Activated CD4-positive, CD25-positive, alpha-beta regulatory T cell (primary cell): ENCODE measurements at regions not wholly inside any gene's neighbourhood (a gene's known extent, or its start where the extent isn't known, plus 50 kb on each side); places are given as distances from the start of the nearest gene placed in this dataset.

Experiments used
- DNase-seq, 4 experiments: peaks; one replicate each; lab custom pipeline; 2025; lab: John Stamatoyannopoulos, UW

- no peak for DNase-seq
These were observed 117.8 kb downstream of the FOXA2 start for GRCh38 chr20:22466447-22467171.

GRCh38 chr20:22465622-22466446 is 118.5 kb downstream of the FOXA2 start:
- no peak for DNase-seq

DNA sequence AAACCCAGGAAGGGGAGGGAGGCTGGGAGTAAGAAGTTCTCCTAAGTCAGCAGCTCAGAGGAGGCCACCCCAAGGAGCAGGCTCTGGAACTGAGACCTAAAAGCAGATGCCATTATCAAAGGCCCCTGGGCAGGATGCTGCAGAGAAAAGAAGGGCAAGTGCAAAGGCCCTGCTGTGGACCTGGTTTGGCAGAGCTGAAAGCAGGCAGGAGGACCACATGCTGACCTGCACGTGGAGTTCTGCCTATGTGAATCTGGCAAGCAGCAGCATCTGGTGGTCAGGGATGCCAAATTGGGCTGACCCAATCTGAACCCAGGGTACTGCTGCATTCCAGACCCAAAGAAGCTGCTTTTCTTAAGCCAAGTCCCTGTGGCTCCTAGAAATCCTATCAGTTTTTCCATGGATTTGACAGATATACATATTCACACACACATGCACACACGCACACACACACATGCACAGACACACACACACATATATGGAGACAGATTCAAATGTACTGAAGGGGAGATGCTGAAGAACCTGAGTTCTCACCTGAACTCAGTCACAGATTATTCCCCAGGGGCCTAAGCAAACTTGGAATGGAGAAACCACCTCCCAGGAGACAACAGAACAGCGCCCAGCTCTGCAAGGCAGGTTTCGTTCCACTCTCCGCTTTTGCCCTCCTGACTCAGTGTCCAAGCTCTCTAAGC is 119.9 kb downstream of the FOXA2 start:
- DNase-seq, result no peak

DNA sequence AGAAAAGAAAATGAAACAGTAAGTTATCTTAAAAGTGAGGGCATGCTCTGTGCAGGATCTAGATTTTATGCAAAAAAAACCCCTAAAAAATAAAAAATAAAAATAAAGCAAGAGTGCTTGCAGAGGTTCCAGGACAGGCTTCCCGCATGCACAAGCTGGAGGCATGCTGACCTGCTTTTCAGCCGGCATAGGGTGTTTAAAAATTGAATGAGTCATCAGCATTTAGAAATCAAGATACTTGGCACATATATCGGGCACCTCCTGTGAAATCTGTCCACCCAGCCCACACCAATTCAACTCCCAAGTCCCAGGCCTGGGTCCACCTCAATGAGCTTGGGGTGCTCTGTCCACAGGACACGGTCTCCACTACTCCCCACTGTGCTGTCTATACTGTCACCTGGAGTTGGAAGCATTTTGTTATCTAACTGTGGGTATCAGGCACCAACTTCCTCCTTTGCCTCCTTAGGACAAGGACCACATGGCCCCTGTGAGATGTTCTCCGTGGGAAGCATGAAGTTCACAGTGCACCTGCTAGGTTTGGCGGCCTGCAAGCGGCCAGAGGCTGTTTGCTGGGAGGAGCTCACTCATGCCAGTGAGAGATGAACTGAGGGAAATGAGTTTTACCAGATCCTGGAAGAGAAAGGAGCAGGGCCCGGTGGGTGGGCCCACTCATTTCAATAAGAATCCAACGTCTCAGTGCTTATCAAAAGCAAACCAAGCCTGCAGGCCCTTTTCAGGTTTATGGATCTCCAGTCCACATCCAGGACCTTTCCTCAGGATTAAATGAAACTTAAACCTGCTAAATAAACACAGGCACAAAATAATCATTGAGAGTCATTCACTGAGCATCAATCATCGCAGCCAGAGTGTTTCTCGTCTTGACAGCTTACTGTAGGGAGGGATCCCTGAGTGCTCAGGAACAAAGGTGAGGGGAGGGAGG is 121.1 kb downstream of the FOXA2 start:
- DNase-seq, result no peak

DNA sequence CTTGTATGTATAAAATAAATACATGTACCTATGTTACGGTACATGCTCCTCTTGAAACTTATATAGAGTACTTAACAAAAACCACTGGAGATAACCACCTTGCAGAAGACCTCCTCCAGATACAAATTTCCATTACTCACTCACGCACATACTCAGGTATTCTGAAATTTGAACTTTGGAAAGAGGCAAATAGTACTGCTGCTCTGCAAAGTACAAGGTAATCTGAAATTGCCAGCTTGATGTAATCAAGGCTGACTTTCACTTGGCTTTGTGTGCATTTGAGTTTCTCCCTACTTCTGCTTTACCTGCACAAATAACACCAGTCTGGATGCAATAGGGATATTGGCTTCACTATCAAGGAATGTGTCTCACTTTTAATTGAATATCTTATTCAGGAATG is 123.6 kb downstream of the FOXA2 start:
- no peak for DNase-seq

GRCh38 chr20:22460231-22460630 is 124.1 kb downstream of the FOXA2 start:
- DNase-seq, result no peak

DNA sequence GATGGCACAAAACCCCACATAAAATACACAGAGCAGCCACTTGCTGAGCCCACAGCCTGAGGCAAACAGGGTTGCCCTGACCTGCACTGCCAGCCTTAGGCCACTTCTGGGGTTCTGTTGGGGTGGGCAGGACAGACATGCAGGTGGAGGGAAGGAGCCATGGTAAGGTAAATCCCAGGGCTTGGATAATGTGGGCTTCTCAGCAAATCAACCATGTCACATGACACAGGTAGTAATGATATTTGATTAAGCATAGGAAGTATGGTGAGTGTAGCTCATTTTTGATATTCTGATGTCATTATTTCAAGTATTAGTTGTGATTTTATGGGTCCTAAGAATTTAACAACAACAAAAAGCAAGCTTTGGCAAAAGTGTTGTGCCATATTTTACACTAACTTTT is 124.6 kb downstream of the FOXA2 start:
- DNase-seq, result no peak

DNA sequence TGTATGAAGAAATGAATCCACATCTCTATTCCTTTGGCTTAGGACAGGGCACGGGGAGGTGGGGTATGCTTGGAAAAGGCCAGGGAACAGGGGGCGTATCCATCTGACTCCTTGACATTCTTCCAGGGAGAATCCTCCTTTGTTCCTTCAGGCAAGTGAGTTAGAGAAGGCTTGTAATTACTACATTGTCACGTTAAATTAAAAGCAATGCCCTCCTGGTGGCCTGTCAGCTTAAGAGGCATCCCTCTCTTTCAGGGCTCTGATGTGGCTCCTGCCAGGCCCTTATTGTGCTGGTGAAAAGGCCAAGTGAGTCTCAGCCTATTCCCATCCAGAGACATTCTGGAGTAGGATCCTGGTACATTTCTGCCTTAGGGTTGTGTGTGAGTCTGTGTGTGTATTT is 128.3 kb downstream of the FOXA2 start:
- DNase-seq, result no peak

- DNase-seq, result no peak
These were observed 129.1 kb downstream of the FOXA2 start for GRCh38 chr20:22455259-22455658.

DNA sequence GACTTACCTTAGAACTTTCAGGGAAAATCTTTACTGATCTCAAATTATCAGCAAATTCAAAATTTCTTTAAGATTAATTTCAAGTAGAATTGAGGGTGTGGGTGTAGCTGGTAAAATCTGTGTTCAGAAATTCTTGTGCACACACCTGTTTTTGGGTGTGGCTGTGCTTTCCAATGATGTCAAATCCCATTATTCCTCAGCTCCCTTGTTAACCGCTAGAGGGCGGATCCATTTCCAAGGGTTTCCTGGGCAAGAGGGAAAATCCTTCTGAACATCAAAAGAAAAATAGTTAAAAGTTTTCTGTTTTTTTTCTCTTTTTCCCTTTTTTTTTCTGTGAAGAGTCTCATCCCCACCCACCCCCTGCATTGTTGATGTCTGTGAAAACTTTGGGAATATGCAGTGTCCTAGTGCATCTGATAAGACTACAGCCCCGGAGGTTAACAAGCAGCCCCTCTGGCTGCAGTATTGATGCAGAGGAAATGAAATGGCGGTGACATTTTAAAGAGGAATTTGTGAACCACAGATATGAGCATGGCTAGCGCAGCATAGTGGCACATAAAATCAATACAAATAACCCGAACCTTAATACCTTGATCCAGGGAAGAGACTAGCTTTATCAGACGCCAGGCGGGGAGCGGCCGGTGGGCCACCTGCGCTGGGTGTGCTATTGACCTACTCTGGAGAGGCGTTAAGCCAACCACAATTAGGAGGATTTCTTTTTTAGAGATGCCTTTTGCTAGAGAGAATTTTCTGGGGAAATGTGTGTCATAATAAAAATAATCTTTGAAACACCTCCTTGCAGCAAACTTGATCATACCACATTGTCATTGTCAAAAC is 130.9 kb downstream of the FOXA2 start:
- no peak for DNase-seq

- no peak for DNase-seq
These were observed 131.8 kb downstream of the FOXA2 start for GRCh38 chr20:22452442-22453011.

GRCh38 chr20:22450537-22450936 is 133.8 kb downstream of the FOXA2 start:
- no peak for DNase-seq

- no peak for DNase-seq
These were observed 135.0 kb downstream of the FOXA2 start for GRCh38 chr20:22449188-22449973.

DNA sequence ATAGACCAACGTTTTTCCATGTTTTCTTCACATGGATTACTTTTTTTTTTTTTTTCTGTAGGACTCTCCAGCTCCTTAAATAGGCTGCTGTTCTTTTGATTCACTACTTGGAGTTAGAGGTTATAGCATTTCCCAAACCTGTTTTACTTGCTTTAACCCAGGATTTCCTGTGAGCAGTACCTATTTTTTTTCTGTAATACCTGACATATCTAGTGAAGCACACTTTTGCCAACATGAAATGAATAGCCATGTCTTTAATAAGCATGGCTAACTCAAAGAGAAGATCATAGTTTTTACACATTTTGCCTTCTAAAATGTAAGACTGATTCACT is 137.0 kb downstream of the FOXA2 start:
- no peak for DNase-seq

- no peak for DNase-seq
These were observed 137.5 kb downstream of the FOXA2 start for GRCh38 chr20:22446613-22447446.

- no peak for DNase-seq
These were observed 142.1 kb downstream of the FOXA2 start for GRCh38 chr20:22442318-22442717.

DNA sequence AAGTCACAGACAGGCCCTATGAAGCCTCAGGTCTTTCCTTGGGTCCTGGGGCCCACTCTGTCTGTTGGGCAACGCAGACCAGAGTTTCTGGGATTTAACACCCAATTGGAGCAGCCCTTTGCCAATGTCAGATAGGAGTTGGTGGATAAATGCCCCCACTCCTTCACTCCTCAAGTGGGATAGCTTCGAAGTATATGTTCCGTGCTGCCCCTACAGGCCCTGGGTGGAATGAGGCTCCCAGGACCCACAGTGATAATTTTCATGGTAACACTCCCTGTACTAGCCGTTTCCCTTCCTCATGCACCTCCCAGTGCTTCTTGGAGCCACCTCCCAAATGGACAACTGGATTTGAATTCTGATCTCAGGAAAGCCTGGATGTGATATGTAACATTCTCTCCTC is 145.4 kb downstream of the FOXA2 start:
- DNase-seq, result no peak

DNA sequence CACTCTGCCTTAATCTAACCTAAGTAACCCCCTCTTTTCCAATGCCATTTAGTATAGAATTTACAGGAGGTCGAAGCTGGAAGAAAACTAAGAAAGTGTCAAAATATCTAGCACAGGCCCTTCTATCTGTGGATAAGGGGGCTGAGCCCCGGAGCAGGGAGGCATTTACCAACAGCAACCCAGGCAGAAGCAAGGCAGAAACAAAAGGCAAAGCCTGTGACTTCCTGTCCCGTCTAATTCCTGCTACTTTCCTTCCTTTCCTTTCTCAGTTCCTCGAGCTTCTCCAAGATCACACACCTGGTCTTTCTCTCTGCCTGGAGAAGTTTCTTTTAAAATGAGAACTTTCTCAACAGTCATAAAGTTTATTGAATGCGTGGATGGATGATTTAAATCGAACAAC is 146.0 kb downstream of the FOXA2 start:
- DNase-seq, result no peak

GRCh38 chr20:22437354-22437753 is 147.0 kb downstream of the FOXA2 start:
- DNase-seq, result no peak
